Naive B cell (primary cell): ENCODE measurements at regions not wholly inside any gene's neighbourhood (a gene's known extent, or its start where the extent isn't known, plus 50 kb on each side); places are given as distances from the start of the nearest gene placed in this dataset.

Experiments used
- ATAC-seq, 2 donors: fragments of 150-1000 bp; cut with Tn5 transposase; 2 replicates each; pipeline ENCODE4 v1.10.0; 2021; ENCODE audit warnings: low read depth in 2 of 2, mild to moderate bottlenecking in 2 of 2, moderate library complexity in 2 of 2
- DNase-seq: peaks from one replicate; pipeline ENCODE4 v3.0.0; 2022
- H3K27ac Mint-ChIP-seq, 6 donors: one replicate each; pipeline ENCODE4 v1.8.0; 2020 to 2022; ENCODE audit warnings: mild to moderate bottlenecking in 6 of 6, mixed read lengths in 6 of 6, moderate library complexity in 5 of 6, inconsistent platforms in 2 of 6
- H3K27me3 Mint-ChIP-seq, 3 donors: one replicate each; pipeline ENCODE4 v1.8.0; 2021 to 2022; ENCODE audit warnings: mixed read lengths in 3 of 3, mild to moderate bottlenecking in 1 of 3
- H3K36me3 Mint-ChIP-seq, 2 donors: one replicate each; pipeline ENCODE4 v1.8.0; 2020 to 2022; ENCODE audit warnings: mixed read lengths in 2 of 2, inconsistent platforms in 1 of 2, mild to moderate bottlenecking in 1 of 2
- H3K4me1 Mint-ChIP-seq, 3 donors: one replicate each; pipeline ENCODE4 v1.8.0; 2020 to 2022; ENCODE audit warnings: mixed read lengths in 3 of 3, inconsistent platforms in 1 of 3, mild to moderate bottlenecking in 1 of 3, moderate library complexity in 1 of 3
- H3K4me3 Mint-ChIP-seq, 8 donors: one replicate each; pipeline ENCODE4 v1.8.0; 2020 to 2022; ENCODE audit warnings: mild to moderate bottlenecking in 8 of 8, mixed read lengths in 8 of 8, moderate library complexity in 8 of 8, inconsistent platforms in 2 of 8
- H3K9me3 Mint-ChIP-seq, 7 donors: one replicate each; pipeline ENCODE4 v1.8.0; 2020 to 2022; ENCODE audit warnings: mixed read lengths in 7 of 7, mild to moderate bottlenecking in 5 of 7, inconsistent platforms in 2 of 7, moderate library complexity in 1 of 7

DNA sequence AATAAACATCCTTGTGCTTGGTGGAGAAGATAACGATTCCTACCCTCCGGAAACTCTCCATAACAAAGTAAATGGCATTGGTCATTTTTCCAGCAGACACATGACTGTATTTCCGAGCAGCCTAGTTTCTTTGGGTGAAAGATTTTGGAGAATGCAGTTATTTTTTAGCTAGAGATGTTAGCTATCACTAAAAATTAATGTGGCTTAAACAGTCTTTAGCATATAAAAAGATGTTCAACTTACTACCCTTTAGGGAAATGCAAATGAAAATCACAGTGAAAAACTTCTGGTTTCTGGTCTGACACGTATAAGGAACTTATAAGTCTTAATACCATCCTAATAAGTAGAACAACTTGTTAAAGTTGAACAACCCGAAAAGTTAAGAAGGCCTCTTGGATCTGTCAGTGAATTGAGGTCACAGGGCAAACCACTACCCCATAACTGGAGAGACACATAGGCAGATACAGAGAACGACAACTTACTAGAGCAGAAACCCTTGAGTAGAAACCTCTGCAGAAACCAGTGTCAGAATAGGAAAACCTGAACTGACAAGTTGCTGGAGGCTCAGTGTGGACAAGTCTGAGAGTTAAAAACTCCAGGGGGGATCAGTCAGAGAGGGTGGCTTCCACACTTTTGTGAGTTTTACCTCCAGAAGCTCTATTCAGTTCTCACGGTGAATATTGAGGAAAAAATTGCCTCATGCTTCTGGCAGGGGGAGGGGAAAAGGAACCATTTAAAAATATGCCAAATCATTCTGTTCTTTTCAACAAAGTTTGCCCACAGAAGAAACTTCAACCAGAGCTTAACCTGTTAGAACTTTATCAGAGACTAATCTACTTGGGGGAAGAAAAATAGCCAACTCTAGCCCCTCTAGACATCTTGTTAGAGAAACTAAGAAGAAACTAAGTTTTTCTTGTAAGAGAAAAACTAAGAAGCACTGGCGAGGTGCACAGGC, 325.2 kb upstream of the RPS23 start:
- Mint-ChIP-seq H3K4me1 (no peaks in the 10 kb centered on the region), H3K36me3 (no peaks in the 10 kb centered on the region), H3K9me3 (peaks cover under 1 to 16% (median 11%) of the 10 kb centered on the region in 7 donors), H3K27ac (no peak overlapping the region), H3K27me3 (no peaks in the 10 kb centered on the region), H3K4me3 (no peak overlapping the region)
- ATAC-seq (no peak), DNase-seq (no peak)

DNA sequence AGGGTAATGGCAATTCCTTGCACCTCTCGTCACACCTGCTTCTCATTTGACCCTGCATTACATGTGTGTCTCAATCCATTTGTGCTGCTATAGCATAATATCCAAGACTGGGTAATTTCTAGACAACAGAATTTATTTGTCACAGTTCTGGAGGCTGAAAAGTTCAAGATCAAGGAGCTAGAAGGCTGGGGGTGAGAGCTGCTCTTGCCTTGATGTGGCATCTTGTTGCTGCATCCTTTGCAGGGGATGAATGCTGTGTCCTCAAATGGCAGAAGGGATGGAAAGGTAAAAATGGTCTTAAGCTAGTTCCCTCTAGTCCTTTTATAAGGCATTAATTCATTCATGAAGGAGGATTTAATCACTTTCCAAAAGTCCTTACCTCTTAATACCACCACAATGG, 323.7 kb upstream of the RPS23 start:
- no peak for ATAC-seq
- no peak overlapping the region for H3K27ac Mint-ChIP-seq
- H3K27me3 Mint-ChIP-seq = no peaks in the 10 kb centered on the region
- H3K9me3 Mint-ChIP-seq = peaks cover 0 to 9% (median 3%) of the 10 kb centered on the region in 7 donors
- no peak overlapping the region for H3K4me3 Mint-ChIP-seq
- DNase-seq = no peak
- H3K36me3 Mint-ChIP-seq = no peaks in the 10 kb centered on the region
- H3K4me1 Mint-ChIP-seq = no peaks in the 10 kb centered on the region

DNA sequence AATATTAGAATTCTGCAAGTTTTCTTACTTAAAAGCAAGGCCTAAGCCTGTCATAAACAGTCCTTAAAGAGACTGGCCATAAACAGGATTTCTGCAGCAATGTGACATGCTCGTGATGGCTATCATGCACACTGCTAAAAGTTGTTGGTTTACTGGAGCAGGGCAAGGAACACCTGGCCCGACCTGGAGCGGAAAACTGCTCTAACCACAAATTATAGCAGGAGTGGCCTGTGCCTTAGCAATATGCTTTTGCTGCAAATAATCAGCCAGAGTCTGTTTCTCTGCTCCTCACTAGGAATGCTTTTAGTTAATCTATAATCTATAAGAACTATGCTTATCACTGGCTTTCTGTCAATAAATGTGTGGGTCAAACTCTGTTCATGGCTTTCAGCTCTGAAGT, 322.9 kb upstream of the RPS23 start:
- Mint-ChIP-seq H3K9me3 (peaks cover 0 to 2% (median 1%) of the 10 kb centered on the region in 7 donors), H3K4me3 (no peak overlapping the region), H3K27me3 (no peaks in the 10 kb centered on the region)

DNA sequence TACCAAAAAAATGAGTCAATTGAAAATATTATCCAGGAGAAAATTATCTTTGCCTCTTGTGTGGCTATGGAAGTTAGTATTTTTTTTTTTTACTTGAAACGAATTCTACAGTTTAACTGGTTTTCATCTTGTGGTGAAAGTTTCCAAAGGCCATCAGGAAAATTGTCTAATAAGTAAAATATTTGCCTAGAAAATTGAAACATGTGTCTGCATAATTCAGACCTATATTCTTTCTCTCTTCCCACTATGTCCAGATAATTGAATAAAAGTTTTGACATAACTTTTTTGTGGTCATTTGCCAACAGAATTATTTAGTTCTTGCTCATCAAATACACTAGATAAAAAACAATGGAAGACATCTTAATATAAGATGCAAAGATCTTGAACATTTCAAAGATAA, 321.5 kb upstream of the RPS23 start:
- no peaks in the 10 kb centered on the region for H3K9me3 Mint-ChIP-seq
- no peak overlapping the region for H3K4me3 Mint-ChIP-seq
- ATAC-seq = no peak
- no peaks in the 10 kb centered on the region for H3K36me3 Mint-ChIP-seq
- no peak for DNase-seq
- no peaks in the 10 kb centered on the region for H3K27me3 Mint-ChIP-seq
- no peaks in the 10 kb centered on the region for H3K4me1 Mint-ChIP-seq
- no peak overlapping the region for H3K27ac Mint-ChIP-seq

More for the DNA sequence above, 322.9 kb upstream of the RPS23 start:
- DNase-seq (no peak), ATAC-seq (no peak)
- Mint-ChIP-seq H3K4me1 (no peaks in the 10 kb centered on the region), H3K27ac (no peak overlapping the region), H3K36me3 (no peaks in the 10 kb centered on the region)

DNA sequence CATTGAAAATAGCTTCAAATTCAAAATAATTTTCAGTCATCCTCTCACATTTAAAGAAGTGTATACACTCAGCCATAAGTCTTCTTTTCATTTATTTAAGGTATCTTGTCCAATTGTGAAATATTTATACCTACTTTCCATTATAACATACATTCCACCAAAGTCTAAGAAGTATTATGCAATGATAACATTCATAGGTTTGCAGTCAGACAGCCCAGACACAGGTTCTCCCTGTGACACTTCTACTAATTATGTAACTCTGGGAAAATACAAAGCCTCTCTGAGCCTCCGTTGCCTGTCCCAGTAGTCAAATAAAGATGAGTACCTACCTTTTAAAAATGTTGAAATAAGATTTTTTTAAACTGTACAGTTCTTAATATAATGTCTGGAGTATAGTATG, 320.9 kb upstream of the RPS23 start:
- Mint-ChIP-seq H3K9me3 (no peaks in the 10 kb centered on the region), H3K27me3 (no peaks in the 10 kb centered on the region), H3K4me3 (no peak overlapping the region), H3K4me1 (no peaks in the 10 kb centered on the region), H3K36me3 (no peaks in the 10 kb centered on the region), H3K27ac (no peak overlapping the region)
- no peak for DNase-seq
- ATAC-seq = no peak

DNA sequence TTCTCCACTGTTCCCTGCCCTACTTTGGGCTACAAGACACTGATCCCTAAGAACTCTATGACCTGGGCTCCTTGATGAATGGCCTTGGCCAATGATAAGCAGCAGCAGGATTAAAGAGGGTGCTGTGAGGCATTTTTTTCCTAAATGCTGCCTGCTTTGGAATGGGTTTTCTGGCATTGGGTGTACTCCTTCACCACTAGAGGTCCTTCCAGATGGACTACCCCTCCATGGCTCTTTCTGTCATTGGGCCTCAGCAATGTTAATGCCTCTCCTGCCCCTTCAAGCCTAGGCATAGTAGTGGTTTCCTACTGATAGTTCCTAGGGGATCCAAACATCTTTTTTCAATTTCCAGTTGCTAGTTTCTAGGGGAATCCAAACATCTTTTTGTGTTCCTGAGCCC, 319.3 kb upstream of the RPS23 start:
- Mint-ChIP-seq H3K4me3 (no peak overlapping the region), H3K27me3 (peaks cover 0 to 2% (median 0%) of the 10 kb centered on the region in 3 donors), H3K9me3 (no peaks in the 10 kb centered on the region), H3K27ac (no peak overlapping the region), H3K4me1 (no peaks in the 10 kb centered on the region), H3K36me3 (no peaks in the 10 kb centered on the region)
- ATAC-seq (no peak), DNase-seq (no peak)

DNA sequence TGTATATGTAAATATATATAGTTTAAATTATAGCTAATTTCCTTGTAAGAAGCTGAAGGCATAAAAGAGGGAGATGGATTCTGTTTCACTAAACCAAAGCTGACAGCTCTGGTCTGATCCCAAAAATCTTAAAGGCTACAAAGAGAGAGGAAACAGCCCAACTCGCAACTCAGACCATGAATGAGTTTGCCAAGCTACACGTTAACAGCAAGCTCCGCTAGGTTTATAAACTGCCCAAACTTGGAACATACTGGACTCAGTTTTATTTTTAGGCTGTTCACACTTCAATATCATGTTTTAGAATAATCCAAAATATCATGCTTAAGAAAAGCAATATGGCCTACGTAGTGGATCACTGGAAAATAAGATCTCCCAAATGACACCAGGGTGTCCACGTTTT, 318.3 kb upstream of the RPS23 start:
- Mint-ChIP-seq H3K4me1 (no peaks in the 10 kb centered on the region), H3K27me3 (peaks cover 0 to 10% (median 2%) of the 10 kb centered on the region in 3 donors), H3K27ac (no peak overlapping the region), H3K36me3 (no peaks in the 10 kb centered on the region), H3K9me3 (peaks cover 0 to 5% (median 2%) of the 10 kb centered on the region in 7 donors), H3K4me3 (no peak overlapping the region)
- DNase-seq (no peak), ATAC-seq (no peak)

DNA sequence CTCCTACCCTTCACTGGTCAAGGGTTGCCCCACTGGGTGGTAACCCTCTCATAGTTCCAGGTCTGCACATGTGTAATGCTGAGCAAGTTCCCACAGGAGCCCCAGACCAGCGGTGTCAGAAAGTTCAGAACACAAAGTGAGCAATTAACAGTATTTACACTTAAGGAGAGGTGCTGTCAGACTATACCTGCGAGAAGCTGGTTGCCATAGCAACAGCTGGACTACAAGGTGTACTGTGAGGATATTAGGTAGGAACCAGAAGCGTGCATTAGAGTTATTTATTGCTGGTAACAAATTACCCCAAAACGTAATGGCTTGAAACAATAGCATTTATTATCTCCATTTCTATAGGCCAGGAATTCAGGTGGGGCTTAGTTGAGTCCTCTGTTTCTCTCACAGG, 317.0 kb upstream of the RPS23 start:
- H3K36me3 Mint-ChIP-seq = no peaks in the 10 kb centered on the region
- no peak for ATAC-seq

DNA sequence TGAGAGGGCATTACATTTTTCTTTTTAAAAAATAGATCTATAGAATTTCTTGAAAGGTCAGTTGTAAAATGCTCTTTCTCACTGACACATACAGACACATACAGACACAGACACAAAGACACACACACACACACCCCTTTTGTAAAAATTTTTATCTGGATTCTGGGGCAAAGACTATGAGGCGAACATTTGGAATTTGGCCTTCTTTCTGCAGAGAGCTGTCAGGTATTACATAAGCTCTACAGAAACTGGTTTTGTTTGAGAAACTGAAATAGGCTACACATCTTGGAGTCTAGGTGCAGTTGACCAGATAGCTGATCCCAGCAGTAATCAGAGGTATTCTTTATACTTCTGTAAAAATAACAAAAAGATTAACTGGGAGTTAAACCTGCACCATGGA, 315.9 kb upstream of the RPS23 start:
- H3K9me3 Mint-ChIP-seq = peaks cover 0 to 22% (median 12%) of the 10 kb centered on the region in 7 donors
- ATAC-seq (no peak), DNase-seq (no peak)
- no peak overlapping the region for H3K27ac Mint-ChIP-seq
- peaks cover 0 to 10% (median 7%) of the 10 kb centered on the region in 3 donors for H3K27me3 Mint-ChIP-seq
- H3K4me1 Mint-ChIP-seq = no peaks in the 10 kb centered on the region
- H3K36me3 Mint-ChIP-seq = no peaks in the 10 kb centered on the region
- H3K4me3 Mint-ChIP-seq = no peak overlapping the region

More for the DNA sequence above, 317.0 kb upstream of the RPS23 start:
- Mint-ChIP-seq H3K9me3 (peaks cover 0 to 16% (median 7%) of the 10 kb centered on the region in 7 donors), H3K4me3 (no peak overlapping the region), H3K27ac (no peak overlapping the region), H3K4me1 (no peaks in the 10 kb centered on the region), H3K27me3 (peaks cover 0 to 10% (median 7%) of the 10 kb centered on the region in 3 donors)
- DNase-seq = no peak

DNA sequence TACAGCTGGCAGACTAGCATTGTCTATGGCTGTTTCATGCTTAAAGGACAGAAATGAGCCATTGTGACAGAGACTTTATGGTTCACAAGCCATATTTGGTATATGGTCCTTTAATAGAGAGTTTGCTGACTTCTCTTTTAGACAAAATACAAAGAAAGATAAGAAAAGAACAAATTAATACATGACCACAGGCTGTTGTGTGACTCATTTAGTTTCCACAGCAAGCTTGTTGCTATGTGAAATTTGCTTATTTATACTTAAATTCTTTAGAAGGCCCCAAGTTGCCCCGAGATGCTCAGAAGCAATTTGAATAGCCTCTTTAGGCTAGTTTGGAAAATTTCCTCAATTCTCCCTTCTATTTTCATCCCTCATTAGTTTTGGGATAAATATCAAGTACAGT, 315.3 kb upstream of the RPS23 start:
- no peaks in the 10 kb centered on the region for H3K4me1 Mint-ChIP-seq
- H3K27ac Mint-ChIP-seq = no peak overlapping the region
- H3K36me3 Mint-ChIP-seq = no peaks in the 10 kb centered on the region
- H3K4me3 Mint-ChIP-seq = no peak overlapping the region
- H3K9me3 Mint-ChIP-seq = peaks cover 0 to 22% (median 12%) of the 10 kb centered on the region in 7 donors
- no peak for ATAC-seq
- no peak for DNase-seq
- H3K27me3 Mint-ChIP-seq = peaks cover 0 to 10% (median 7%) of the 10 kb centered on the region in 3 donors

DNA sequence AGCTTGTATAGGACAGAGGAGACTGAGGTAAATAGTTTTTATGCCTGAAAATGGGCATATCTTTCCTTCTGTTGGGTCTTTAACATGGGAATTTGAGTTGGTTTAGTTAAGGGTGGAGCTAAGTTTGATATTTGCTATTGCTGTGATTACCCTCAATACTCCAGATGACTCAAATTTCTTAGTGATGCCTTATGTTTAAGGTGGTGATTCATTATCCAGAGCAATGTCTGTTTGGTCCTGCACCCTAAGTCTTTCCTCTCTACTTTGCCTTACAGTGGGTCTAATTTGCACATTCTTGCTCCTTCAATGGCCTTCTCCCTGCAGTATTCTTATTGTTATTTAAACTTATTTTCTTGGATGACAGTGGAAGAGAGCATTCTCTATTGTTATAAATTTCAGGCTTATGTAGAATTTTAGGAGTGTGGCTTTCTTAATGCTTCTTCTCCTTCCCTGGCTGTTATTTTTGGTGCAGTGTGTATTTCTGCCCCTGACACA, 312.9 kb upstream of the RPS23 start:
- no peak for DNase-seq
- Mint-ChIP-seq H3K4me3 (no peak overlapping the region), H3K4me1 (no peaks in the 10 kb centered on the region), H3K27me3 (peaks cover 0 to 10% (median 7%) of the 10 kb centered on the region in 3 donors), H3K27ac (no peak overlapping the region), H3K9me3 (peaks cover 0 to 22% (median 12%) of the 10 kb centered on the region in 7 donors), H3K36me3 (no peaks in the 10 kb centered on the region)
- no peak for ATAC-seq

DNA sequence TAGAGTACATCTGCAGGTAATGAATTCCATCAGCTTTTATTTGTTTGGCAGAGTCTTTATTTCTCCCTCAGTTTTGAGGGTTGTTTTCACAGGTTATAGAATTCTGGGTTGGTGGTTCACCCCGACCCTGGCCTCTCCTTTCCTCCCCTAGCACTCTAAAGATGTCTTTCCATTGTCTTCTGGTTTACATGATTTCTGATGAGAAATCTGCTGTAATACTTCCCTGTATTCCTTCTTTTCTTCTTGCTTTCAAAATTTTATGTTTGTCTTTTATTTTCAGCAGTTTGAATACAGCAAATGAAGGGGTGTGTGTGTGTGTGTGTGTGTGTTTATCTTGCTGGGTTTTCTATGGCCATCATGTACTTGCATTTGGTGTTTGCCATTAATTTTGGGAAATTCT, 312.0 kb upstream of the RPS23 start:
- no peak for ATAC-seq

DNA sequence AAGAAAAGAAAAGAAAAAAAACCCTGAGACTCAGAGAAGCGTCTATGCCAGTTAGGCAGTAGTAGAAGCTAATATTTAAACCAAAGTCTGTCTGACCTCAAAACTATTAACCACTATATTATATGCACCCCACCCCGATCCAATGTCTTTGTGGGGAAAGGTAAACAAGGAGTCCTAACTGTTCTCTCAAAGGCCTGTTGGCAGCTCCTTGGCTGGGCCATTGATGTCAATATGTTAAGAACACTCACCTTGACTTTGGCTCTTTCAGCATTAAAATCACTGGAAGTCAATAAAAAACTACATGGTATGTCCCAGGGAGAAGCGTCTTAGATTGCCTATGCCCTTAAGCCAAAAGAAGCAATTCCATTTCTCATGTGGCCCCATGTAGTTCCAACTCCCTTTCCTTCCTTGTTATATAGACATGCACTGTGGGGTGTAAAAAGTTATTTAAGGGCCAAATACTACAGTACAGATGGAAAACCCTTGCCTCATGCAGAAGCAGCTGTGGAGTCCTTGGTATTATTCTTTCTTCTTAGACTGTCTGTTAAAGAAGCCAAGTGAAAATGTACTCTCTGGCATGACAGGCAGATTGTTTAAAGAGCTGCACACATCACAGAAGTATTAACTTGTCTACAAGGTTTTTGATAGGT, 308.6 kb upstream of the RPS23 start:
- peaks cover 0 to 10% of the 10 kb centered on the region in 2 donors for H3K36me3 Mint-ChIP-seq
- peaks cover 2 to 7% (median 3%) of the 10 kb centered on the region in 3 donors for H3K27me3 Mint-ChIP-seq
- DNase-seq = no peak
- H3K4me1 Mint-ChIP-seq = no peaks in the 10 kb centered on the region
- H3K27ac Mint-ChIP-seq = no peak overlapping the region
- ATAC-seq = no peak
- H3K4me3 Mint-ChIP-seq = no peak overlapping the region
- H3K9me3 Mint-ChIP-seq = peaks cover 6 to 44% (median 17%) of the 10 kb centered on the region in 7 donors

More for the DNA sequence above, 312.0 kb upstream of the RPS23 start:
- Mint-ChIP-seq H3K27me3 (peaks cover 0 to 10% (median 7%) of the 10 kb centered on the region in 3 donors), H3K9me3 (peaks cover 0 to 22% (median 12%) of the 10 kb centered on the region in 7 donors), H3K4me1 (no peaks in the 10 kb centered on the region), H3K36me3 (no peaks in the 10 kb centered on the region), H3K27ac (no peak overlapping the region), H3K4me3 (no peak overlapping the region)
- no peak for DNase-seq

DNA sequence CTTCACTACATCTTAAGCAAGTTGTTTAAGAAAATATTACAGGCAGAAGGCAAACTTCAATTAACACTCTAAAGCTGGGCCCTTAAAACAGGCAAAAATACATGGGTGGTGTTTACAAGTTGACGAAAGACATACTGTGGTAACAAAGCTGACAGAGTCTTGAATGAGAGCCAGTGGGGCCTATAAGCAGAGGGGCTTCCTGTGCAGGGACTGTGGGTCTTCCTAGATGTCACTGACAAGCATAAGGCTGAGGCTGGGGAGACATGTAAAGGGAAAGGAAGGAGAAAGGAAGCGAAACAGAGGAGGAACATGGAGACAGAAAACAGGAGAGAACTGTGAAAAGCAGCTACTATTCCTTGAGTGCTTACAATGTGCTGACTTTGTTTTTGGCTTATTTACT, 308.0 kb upstream of the RPS23 start:
- peaks cover 0 to 3% (median 1%) of the 10 kb centered on the region in 3 donors for H3K27me3 Mint-ChIP-seq
- no peaks in the 10 kb centered on the region for H3K4me1 Mint-ChIP-seq
- ATAC-seq (no peak), DNase-seq (no peak)
- peaks cover 9 to 45% (median 16%) of the 10 kb centered on the region in 7 donors for H3K9me3 Mint-ChIP-seq
- no peak overlapping the region for H3K4me3 Mint-ChIP-seq
- H3K27ac Mint-ChIP-seq = peak overlapping the region in 1 of 6 donors; percentile 49
- peaks cover 0 to 10% of the 10 kb centered on the region in 2 donors for H3K36me3 Mint-ChIP-seq
